Neural progenitor cell (in vitro differentiated cells): ENCODE measurements at regions not wholly inside any gene's neighbourhood (a gene's known extent, or its start where the extent isn't known, plus 50 kb on each side); places are given as distances from the start of the nearest gene placed in this dataset.

Experiments
- EZH2 ChIP-seq: fragments of 200-600 bp; sonication (generic); IDR thresholded peaks from 2 replicates; pipeline ENCODE4 v1.6.1; 2017; ENCODE audit warnings: antibody characterized with exemption, mild to moderate bottlenecking, moderate library complexity
- TF ChIP-seq, protein P1 (sequence below): fragments of 200-600 bp; sonication (generic); IDR thresholded peaks from 2 replicates; pipeline ENCODE4 v1.5.1; 2017; ENCODE audit warnings: antibody characterized with exemption, mild to moderate bottlenecking

DNA sequence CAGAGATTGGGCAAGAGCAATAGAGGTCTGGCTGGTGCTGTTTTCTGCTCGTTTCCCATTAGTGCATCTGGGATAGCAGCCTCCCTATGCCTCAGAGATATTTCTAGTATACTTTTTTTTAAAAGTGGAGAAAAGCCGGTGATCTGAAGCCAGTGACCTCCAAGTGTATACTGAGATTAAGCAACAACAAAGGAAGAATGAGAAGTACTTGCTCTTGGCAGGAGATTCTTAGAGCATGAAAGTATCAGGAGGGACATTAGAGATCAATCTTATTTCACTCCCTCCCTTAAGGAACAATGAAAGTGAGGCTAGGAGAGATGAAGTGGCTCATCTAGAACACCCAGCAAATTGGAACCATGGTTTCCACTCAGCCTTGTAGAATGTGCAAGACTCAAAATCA lies 423.3 kb downstream of the SOX2 start:
- TF ChIP-seq, protein P1, sequence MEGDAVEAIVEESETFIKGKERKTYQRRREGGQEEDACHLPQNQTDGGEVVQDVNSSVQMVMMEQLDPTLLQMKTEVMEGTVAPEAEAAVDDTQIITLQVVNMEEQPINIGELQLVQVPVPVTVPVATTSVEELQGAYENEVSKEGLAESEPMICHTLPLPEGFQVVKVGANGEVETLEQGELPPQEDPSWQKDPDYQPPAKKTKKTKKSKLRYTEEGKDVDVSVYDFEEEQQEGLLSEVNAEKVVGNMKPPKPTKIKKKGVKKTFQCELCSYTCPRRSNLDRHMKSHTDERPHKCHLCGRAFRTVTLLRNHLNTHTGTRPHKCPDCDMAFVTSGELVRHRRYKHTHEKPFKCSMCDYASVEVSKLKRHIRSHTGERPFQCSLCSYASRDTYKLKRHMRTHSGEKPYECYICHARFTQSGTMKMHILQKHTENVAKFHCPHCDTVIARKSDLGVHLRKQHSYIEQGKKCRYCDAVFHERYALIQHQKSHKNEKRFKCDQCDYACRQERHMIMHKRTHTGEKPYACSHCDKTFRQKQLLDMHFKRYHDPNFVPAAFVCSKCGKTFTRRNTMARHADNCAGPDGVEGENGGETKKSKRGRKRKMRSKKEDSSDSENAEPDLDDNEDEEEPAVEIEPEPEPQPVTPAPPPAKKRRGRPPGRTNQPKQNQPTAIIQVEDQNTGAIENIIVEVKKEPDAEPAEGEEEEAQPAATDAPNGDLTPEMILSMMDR = no peak
- TF ChIP-seq EZH2 = no peak
